GM19463 (cell line): ENCODE measurements at regions not wholly inside any gene's neighbourhood (a gene's known extent, or its start where the extent isn't known, plus 50 kb on each side); places are given as distances from the start of the nearest gene placed in this dataset.

Experiments used
- ATAC-seq: cut with Tn5 transposase; IDR thresholded peaks from one replicate; pipeline ENCODE4 v1.9.1; 2021; ENCODE audit warnings: mild to moderate bottlenecking, moderate library complexity; ENCODE audit not compliant: unreplicated experiment

DNA sequence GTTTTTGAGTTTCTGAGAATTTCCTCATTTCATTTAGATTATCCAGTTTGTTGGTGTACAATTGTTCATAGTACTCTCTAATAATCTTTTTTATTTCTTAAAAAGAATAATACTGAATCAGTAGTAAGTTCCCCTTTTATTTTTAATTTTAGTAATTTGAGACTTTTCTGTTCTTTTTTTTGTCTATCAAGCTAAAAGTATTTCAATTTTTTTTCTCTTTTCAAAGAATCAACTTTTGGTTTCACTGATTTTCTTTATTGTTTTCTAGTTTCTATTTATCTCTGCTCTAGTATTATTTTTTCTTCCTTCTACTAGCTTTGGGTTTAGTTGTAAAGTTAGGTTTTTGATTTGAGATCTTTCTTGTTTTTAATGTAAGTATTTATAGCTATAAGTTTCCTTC lies 60.6 kb upstream of the ARL15 start:
- no peak for ATAC-seq

GRCh38 chr5:54367844-54368243 lies 57.5 kb upstream of the ARL15 start:
- ATAC-seq: no peak

DNA sequence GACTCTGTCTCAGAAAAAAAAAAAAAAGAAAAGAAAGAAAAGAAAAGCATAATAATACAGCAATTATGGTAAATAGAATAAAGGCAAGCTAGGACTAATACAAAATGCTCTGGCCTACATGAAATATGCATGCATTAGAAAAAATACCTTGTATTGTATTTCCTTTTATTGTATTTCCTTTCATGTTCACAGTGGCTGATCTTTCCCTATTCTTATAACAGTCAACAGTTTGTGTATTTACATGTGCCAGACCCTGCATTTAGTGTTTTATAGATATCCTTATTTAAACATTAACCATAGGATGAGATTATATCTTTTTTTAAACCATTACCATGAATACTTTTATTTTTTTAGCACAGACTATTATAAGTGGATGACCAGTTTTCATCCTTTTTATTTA lies 56.3 kb upstream of the ARL15 start:
- ATAC-seq: no peak

GRCh38 chr5:54363669-54364068 lies 53.3 kb upstream of the ARL15 start:
- no peak for ATAC-seq

GRCh38 chr5:54362992-54363625 lies 52.7 kb upstream of the ARL15 start:
- ATAC-seq: no peak

- no peak for ATAC-seq
These were observed 52.1 kb upstream of the ARL15 start for GRCh38 chr5:54362434-54362833.

GRCh38 chr5:54361691-54362411 lies 51.5 kb upstream of the ARL15 start:
- ATAC-seq: no peak

DNA sequence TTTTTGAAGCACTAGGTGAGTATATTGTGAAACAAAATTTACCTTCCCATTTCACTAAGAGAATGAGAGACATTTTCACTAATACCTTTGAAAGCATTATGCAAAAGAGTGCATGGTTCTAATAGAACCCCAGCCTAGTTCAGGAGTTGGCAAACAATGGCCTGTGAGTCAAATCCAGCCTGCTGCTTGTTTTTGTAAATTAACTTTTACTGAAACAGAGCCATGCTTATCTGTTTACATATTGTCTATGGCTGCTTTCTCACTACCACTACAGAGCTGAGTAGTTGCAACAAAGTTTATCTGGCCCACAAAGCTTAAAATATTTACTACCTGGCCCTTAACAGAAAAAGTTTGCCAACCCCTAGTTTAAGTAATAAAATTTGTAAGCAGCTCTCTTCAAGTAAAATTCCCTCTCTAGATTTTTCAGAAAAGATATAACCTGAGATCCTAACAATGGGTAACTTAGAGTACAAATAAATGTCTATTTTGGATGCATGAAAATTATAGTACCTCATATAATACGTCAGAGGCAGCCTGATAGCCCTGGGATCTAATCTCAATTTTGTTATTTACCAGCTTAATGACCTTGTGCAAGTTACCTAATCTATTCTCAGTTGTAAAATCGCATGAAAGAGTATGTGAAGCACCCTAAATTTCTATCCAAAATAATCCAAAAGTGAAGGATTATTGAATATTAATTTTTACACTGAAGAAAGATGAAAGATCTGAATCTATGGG lies 50.7 kb upstream of the ARL15 start:
- ATAC-seq: no peak
